NCI-H345 treated with DMSO at 0.1 percent for 48 hours (cell line): ENCODE measurements at regions not wholly inside any gene's neighbourhood (a gene's known extent, or its start where the extent isn't known, plus 50 kb on each side); places are given as distances from the start of the nearest gene placed in this dataset.
A peak's percentile ranks its signal among the peaks of the same experiment; 100 is the strongest.
"Not testable (repeated sequence)": the region's sequence is repeated elsewhere in the genome, so short reads cannot be mapped to it uniquely, and the experiment has no call there.

ENCODE experiments used
- DNase-seq: peaks from one replicate; lab custom pipeline; 2025; ENCODE audit not compliant: unreplicated experiment; lab: John Stamatoyannopoulos, UW

DNA sequence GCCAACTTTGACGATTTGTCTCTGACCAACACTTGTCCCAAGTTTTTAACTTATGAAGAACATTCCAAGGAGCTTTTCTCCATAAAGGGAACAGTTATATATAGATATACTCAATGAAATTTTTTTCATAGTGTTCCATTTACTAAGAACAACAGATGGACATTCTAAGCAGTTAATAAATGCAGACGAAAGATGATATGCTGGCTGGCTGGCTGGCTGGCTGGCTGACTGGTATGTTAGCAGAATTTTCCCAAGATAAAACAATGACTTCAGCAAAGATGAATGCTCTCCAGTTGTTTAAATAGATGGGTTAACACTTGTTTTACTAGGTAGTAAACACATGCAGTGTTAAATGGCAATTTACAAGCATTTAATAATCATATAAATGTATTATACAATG lies 62.2 kb downstream of the SPANXN3 start:
- DNase-seq = no peak

DNA sequence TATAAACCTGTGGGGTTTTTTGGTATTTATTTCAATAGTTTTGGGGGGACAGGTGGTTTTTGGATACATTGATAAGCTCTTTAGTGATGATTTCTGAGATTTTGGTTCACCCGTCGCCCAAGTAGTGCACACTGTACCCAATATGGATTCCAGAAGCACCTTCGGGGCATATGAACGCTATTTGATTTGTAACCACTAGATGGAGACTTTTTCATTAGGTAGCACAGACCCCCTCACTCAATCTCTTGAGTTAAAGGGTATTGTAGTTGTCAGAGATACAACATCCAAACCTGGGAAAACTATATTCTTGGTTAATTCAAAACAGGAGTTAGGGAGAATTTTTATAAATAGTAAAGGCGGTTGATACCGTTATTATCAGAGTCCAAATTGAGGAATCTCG lies 79.8 kb downstream of the SPANXN3 start:
- peak; percentile 29 for DNase-seq

DNA sequence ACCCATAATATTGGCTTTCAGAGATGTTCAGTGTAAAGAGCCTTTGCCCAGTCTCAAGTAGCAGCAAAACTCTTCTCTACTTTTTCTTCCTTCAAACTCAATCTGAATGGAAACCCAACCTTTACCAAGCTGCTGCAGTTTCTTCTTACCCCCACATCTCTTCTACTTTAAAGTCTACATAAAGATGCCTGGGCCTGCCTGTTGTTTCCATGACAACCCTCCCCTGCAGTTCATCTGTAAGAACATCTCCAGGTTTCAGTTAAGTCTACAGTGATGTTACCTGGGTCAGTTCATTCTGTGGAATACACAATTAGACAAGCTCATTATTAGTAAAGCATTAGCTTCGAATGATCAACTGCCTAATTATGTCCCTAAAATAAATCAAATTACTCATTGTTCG lies 81.4 kb downstream of the SPANXN3 start:
- DNase-seq = peak; percentile 2

DNA sequence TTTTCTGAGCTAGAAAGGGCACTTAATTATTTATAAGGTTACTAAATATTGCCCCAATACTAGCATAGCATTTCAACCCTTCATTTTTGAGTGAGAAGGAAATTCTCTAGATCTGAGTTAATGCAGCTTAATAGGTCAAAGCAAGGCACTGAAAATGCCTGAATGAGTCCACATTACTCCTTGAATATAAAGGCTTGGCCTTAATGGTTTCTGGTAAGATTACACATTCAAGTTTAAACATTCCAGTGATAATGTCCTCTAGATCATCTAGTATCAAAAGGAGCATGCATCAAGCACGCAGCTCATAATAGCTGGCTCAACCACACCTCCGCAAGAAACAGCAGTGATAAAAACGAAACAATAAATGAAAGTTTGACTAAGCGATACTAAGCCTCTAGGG lies 87.5 kb downstream of the SPANXN3 start:
- DNase-seq = no peak

DNA sequence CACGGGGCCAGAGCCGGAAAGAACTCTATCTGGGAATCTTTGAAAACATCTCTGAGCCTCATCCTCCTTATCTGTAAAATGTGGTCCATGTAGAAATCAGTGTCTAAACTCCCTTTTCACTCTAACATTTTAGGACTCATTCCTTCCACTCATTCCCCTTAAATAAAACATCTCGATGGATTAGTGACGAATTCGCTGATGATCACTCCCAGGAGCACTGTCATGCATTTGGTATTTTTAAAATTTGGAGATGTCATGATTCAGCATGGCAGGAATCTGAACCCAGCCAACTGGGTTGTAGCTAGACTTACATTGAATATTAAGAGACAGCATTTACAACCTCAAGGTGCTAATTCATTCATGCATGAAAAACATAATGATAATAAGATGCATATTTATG lies 88.1 kb downstream of the SPANXN3 start:
- DNase-seq = no peak

DNA sequence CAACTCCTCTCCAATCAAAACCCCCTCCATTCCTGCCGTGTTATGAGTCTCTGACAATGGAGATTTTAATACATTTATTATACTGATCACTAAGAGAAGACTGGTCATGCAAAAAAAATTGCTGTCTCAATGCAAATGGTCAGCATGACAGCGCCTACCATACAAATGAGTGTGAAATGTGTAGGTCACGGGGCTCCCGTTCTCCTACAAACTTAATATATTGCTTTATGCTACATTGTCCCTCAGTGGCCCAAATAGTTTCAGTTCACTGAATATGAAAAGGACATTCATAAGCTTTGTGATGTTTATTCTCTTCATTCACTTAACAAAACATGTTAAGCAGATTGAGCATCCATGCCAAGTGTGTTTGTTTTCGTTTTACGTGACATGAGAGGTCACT lies 116.1 kb downstream of the SPANXN3 start:
- DNase-seq = no peak

DNA sequence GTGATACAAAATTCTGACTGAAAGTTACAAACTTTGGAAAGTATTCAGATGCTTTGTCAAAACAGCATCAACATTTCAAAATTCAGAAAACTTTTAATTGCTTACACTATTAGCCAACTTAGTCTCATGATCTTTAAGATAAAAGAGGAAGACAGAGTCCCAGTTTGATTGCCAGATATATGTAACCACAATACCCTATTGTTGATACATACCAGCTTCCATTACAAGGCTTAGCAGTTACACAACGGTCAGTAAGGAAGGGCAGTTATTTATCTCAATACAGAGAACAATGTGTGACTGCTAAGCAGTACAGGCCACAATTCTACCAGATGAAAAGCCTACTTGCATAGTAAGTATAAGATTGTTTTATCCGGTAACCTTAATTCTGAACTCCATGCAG lies 138.4 kb downstream of the SPANXN3 start:
- DNase-seq = no peak

DNA sequence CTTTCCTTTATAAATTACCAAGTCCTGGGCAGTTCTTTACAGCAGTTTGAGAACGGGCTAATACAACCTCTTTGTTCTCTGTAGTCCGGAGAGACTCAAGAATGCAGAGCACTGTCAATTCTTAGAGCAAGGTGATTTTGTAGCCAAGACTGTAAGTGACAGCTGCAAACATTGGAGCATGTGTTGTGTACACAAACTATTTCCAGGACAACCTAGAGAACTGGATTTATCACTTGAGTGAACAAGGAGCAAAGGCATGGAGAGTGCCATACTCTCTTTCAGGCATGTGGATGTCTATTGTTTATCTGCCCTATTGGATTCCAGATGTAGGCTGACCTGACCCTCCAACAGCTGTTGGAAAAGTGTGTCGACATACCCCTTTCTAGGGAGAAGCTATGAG lies 153.9 kb downstream of the SPANXN3 start:
- DNase-seq = no peak

DNA sequence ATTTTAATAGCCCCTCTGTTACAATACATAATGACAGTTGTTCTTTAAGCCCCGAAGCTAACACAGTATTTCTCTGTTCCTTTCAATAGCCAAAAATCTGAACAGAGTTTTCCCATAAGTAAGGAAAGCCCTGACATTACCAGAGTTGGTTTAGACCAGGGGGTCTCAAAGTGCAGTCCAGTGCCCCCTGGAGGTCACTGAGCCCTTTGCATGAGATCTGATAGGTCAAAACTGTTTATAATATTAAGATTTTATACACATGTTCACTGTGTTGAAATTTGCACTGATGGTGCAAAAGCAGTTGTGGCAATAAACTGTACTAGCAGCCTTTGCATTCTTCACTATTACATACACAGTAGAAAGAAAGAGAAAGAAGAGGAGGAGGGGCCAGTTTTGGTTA lies 177.1 kb downstream of the SPANXN3 start:
- DNase-seq = no peak

DNA sequence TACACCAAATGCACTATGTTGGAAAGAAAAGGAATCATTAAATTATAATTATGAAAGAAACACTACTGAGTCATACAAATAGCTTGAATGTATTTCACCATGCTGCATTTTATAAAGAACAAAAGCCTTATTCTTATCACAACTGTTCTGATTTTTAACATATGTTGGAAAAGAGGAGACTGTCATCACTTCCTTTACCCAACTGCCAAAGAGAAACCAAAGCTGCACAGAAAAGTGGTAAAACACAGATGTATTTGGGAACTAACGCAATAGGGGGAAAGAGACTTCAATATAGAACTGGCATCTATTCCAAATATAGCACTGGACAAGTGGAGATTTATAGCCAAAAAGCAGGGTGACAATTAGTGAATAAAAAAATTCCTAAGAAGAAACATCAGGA lies 181.0 kb downstream of the SPANXN3 start:
- DNase-seq = no peak

DNA sequence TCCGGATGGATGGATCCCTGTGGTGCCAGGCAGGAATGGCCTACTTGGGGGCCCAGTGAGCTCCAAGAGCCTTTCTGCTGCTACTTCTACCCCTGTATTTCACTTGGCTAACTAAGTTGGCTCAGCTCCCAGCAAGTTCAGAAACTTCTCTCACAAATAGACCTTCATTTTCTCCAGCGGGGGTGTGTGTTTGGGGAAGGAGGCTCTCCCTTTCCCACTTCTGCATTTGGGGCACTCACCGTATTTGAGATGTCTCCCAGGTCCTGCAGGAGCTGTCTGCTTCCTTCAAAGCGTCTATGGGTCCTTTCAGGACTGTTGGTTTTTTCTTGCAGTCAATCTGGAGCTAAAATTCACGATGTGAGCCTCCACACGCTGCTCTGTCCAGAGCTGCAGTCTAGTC lies 197.7 kb downstream of the SPANXN3 start:
- no peak for DNase-seq

DNA sequence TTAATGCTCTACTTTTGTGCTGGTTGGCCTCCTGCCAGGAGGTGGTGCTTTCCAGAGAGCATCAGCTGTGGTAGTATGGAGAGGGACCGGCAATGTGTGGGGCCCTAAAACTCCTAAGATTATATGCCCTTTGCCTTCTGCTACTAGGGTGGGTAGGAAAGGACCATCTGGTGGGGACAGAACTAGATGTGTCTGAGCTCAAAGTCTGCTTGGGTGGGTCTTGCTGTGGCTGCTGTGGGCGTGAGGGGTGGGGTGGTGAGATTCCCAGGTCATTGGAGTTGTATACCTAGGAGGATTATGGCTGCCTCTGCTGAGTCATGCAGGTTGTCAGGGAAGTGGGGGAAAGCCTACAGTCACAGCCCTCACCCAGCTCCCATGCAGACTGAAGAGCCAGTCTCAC lies 198.4 kb downstream of the SPANXN3 start:
- not testable (repeated sequence) for DNase-seq

DNA sequence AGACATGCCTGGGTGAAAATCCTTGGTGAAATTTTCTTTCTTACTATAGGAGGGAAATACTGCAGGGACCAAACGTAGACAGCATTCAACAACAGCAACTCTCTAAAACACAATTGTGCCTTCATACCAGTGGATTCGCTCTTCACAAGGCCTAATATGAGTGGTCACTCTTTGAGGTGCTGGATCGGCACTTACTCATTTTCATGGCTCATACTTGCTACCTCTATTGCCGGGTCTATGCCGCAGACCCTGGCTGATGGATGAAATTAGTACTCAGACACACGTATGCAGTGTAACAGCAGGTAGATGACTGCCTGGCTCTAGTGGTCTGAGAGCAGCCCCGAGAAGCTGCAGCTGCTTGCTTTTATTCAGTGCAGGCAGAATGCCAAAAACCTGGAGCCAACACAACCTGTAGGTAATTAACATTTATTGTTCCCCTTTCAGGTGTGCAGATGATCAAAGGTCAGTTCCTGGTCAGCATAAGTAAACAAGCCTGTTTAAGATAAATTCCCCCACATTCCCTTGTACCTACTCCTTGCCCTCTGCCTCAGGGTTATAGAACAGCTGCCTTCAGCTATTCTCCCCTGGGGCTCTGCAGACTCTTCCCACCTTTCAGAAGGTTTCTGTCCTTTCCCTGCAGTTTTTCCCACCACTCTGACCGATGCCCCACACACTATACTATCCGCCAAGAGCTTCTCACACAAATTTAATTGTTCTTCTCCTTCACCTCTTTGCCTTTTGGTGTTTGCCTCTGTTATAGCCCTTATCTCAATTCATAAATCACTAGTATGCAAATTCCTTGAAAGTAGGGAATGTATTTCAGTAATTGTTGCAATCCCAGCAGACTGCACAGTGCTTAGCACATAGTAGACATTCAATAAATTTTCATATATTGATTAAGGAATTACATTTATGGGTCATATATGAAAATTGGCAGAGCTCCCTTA lies 210.0 kb downstream of the SPANXN3 start:
- peak; percentile 47 for DNase-seq

DNA sequence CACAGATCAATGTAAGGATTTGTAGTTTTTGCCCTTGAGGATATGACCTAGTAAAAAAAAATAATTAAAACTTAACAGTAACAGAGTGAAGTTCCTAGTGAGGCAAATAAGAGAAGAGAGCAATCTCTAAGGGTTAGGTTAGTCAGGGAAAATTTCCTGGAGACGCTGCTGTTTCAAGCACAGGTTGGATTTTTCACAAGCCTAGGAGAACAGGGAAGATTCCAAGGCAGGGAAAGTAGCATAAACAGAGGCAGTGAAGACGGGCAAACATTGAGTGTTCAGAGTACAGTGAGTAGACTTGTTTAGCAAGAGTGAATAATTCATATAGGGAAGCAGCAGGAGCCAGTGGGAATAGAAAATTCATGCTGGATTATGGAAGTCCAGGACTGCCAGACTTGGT lies 212.8 kb downstream of the SPANXN3 start:
- DNase-seq = no peak

DNA sequence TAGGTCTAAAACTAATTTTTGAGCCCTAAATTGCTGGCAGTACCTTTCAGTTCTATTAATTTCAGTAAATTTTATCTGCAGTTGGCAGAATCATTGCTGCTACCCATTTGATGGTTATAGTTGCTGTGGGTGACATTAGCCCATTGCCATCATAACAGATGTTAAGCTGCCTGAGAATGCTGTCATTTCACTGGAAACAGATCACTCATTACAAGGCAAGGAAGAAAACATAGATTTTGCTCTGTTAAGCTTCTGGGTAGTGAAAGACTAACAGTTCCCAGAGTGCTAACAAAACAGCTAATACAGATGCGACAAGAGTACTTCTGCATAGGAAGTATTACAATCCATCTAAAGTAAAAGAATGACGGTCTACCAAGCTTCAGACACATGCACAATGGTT lies 213.2 kb downstream of the SPANXN3 start:
- no peak for DNase-seq

DNA sequence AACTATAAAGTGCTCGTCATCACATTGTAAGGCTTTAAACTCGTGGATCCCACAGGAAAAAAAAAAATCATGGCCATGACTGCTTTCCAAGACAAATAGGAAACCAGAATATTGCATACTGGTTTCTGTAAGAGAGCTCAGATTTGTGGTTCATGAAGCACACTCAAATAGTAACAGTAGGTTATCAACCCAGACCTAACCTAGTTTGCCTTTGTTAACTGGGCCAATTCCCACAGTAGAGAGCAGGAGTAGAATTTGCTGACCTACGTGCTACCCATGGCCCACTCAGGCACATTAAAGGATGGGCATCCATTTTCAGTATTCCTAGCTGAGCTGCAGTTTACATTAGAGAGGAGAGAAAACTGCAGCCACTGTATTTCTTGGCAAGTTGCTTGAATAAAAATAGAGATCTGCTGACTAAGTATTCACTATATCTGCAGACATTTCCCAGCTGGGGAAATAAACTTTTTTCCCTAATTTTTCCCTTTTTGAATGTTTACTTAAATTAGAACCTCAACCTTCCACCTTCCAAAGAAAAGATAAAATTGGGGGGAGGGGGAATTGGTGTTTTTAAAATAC lies 218.5 kb downstream of the SPANXN3 start:
- no peak for DNase-seq

DNA sequence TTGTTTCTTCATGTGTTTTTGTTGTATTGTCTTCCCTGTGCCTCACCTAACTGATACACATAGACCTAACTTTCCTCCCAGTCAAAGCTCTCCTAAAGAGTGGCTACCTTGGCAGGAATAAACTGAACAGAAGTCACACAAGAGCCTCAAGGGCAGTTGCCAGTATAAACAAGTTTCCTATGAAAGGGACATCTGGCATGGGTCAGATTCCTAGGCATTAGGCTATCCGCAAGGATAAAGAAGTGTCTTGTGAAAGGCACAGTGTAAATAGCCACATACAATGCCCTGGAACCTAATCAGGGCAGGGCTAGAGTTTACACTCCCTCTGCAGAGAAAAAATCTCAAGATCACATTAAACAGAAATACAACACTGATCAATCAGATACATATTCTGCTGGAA lies 220.8 kb downstream of the SPANXN3 start:
- no peak for DNase-seq

DNA sequence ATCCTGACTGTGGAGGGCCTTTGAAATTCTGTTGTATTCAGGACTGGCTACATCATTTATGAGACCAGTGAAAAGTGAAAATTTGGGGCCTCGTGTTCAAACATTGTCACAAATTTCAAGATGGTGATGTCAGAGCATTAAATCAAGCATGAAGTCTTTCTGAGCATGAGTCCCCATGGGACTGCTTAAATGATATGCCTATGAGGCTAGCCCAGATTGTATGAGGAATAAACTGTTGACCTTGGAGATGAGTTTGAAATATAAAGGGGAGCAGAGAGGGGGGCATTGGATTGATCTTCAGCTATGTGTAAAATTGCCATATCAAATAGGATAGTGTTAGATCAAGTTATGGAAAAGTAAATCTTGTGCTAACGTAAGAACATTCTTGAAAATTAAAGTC lies 230.0 kb downstream of the SPANXN3 start:
- DNase-seq = no peak

DNA sequence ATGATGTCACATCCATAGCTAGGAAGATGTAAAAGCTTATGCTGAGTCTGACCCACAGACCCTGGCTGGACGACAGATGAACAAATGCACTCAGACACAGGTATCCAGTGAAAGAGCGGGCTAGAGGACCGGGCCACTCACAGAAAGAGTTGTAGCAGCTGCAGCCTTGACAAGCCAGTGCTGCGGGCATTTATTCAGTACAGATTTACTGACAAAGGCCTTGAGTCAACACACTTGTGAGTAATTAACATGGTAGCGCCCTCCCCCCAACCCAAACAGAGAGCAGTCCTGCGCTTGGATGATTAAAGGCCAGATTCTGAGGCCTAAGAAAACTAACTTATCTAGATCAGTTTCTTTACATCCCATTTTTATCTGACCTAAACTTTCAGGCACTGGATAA lies 244.6 kb downstream of the SPANXN4 start:
- DNase-seq = no peak

DNA sequence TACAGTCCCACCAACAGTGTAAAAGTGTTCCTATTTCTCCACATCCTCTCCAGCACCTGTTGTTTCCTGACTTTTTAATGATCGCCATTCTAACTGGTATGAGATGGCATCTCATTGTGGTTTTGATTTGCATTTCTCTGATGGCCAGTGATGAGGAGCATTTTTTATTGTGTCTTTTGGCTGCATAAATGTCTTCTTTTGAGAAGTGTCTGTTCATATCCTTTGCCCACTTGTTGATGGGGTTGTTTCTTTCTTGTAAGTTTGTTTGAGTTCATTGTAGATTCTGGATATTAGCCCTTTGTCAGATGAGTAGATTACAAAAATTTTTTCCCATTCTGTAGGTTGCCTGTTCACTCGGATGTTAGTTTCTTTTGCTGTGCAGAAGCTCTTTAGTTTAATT lies 218.9 kb downstream of the SPANXN4 start:
- not testable (repeated sequence) for DNase-seq

DNA sequence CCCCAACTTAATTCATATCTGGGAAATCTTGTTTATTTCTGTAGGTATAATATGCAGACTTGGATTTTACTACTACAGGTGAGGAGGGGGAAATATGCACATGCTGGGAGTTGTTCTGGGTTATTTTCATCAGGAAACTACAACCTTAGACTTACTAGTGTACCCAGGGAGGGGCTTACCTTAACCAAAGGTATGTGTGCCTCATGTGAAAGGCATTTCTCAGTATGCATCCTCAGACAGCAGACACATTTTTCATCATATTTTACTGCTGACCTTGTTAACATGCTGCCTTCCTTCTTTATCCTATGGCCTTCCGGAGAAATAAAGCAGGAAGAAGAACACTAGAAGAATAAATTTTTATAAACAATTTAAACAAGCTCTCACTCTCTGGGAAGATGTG lies 214.9 kb downstream of the SPANXN4 start:
- no peak for DNase-seq

DNA sequence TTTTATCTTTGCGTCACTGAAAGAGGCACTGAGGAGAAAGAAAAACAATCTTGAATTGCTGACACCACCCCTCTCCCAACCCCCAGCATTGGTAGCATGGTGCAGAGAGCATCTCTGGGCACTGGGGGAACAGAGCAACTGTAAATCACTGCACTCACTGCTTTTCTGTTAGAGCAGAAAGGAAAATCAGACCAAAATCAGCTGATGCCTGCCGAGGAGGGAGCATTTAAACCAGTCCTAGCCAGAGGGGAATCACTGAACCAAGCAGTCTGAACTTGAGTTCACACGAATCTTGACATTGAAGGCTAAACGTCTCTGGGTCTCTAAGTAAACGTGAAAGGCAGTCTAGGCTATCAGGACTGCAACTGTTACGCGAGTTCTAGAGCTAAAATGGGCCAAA lies 205.8 kb downstream of the SPANXN4 start:
- no peak for DNase-seq

DNA sequence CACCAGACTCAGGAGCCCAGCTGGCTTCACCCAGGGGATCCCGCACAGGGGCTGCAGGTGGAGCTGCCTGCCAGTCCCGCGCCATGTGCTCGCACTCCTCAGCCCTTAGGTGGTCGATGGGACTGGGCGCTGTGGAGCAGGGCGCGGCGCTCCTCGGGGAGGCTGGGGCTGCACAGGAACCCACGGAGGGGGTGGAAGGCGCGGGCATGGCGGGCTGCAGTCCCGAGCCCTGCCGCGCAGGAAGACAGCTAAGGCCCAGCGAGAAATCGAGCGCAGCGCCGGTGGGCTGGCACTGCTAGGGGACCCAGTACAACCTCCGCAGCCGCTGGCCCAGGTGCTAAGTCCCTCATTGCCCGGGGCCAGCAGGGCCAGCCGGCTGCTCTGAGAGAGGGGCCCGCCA lies 202.9 kb downstream of the SPANXN4 start:
- DNase-seq = not testable (repeated sequence)
